ENCODE measurements at regions not wholly inside any gene's neighbourhood (a gene's known extent, or its start where the extent isn't known, plus 50 kb on each side); places are given as distances from the start of the nearest gene placed in this dataset.
"Not testable (repeated sequence)": the region's sequence is repeated elsewhere in the genome, so short reads cannot be mapped to it uniquely, and the experiment has no call there.

- no peak overlapping the region for H3K4me3 ChIP-seq (ENCODE audit: control insufficient read depth in 1 of 2, extremely low read depth in 1 of 2, low read length in 1 of 2)
- H3K4me1 Mint-ChIP-seq: no peaks in the 10 kb centered on the region
- no peaks in the 10 kb centered on the region for H3K36me3 Mint-ChIP-seq
- no peaks in the 10 kb centered on the region for H3K36me3 ChIP-seq (ENCODE audit: control insufficient read depth in 2 of 2, extremely low read depth in 1 of 2, insufficient read depth in 1 of 2, low read length in 1 of 2)
- H3K4me1 ChIP-seq (ENCODE audit: control insufficient read depth in 1 of 2, extremely low read depth in 1 of 2, insufficient read depth in 2 of 2, low read length in 2 of 2): no peaks in the 10 kb centered on the region
- POLR2A ChIA-PET: no interaction called here
- H3K9me3 Mint-ChIP-seq: peaks cover 0 to 8% (median 4%) of the 10 kb centered on the region in 3 donors
- CTCF ChIA-PET: no interaction called here
- no peak overlapping the region for H3K4me3 Mint-ChIP-seq
- no peaks in the 10 kb centered on the region for H3K27me3 ChIP-seq (replicated peaks in 1 of 2; ENCODE audit: control insufficient read depth in 2 of 2, extremely low read depth in 1 of 2, insufficient read depth in 2 of 2, low read length in 1 of 2)
- H3K9me3 ChIP-seq: no peaks in the 10 kb centered on the region
- no peak for DNase-seq
- WGBS (ENCODE audit: insufficient coverage): no CpG with 5 or more reads among the region's 2 CpGs
- no peak overlapping the region for H3K27ac ChIP-seq (ENCODE audit: low read length)
- H3K27ac Mint-ChIP-seq: no peak overlapping the region
- H3K27me3 Mint-ChIP-seq: no peaks in the 10 kb centered on the region
- ATAC-seq (replicated peaks in 1 of 4): no peak
These were observed 133.4 kb upstream of the ABCB5 start for GRCh38 chr7:20482071-20482470.

- no peaks in the 10 kb centered on the region for H3K36me3 Mint-ChIP-seq
- no peaks in the 10 kb centered on the region for H3K27me3 Mint-ChIP-seq
- no peak overlapping the region for H3K27ac ChIP-seq (ENCODE audit: low read length)
- WGBS (ENCODE audit: insufficient coverage): no CpG with 5 or more reads among the region's 1 CpG
- DNase-seq (no peak), ATAC-seq (replicated peaks in 1 of 4) (no peak)
- no peak overlapping the region for H3K4me3 ChIP-seq (ENCODE audit: control insufficient read depth in 1 of 2, extremely low read depth in 1 of 2, low read length in 1 of 2)
- H3K9me3 Mint-ChIP-seq: peaks cover 0 to 28% (median 15%) of the 10 kb centered on the region in 3 donors
- no peaks in the 10 kb centered on the region for H3K4me1 Mint-ChIP-seq
- POLR2A ChIA-PET: no interaction called here
- H3K27me3 ChIP-seq (replicated peaks in 1 of 2; ENCODE audit: control insufficient read depth in 2 of 2, extremely low read depth in 1 of 2, insufficient read depth in 2 of 2, low read length in 1 of 2): no peaks in the 10 kb centered on the region
- CTCF ChIA-PET: no interaction called here
- no peaks in the 10 kb centered on the region for H3K36me3 ChIP-seq (ENCODE audit: control insufficient read depth in 2 of 2, extremely low read depth in 1 of 2, insufficient read depth in 1 of 2, low read length in 1 of 2)
- H3K27ac Mint-ChIP-seq: no peak overlapping the region
- no peaks in the 10 kb centered on the region for H3K4me1 ChIP-seq (ENCODE audit: control insufficient read depth in 1 of 2, extremely low read depth in 1 of 2, insufficient read depth in 2 of 2, low read length in 2 of 2)
- H3K4me3 Mint-ChIP-seq: no peak overlapping the region
- no peaks in the 10 kb centered on the region for H3K9me3 ChIP-seq
These were observed 131.1 kb upstream of the ABCB5 start for GRCh38 chr7:20484356-20484755.

DNA sequence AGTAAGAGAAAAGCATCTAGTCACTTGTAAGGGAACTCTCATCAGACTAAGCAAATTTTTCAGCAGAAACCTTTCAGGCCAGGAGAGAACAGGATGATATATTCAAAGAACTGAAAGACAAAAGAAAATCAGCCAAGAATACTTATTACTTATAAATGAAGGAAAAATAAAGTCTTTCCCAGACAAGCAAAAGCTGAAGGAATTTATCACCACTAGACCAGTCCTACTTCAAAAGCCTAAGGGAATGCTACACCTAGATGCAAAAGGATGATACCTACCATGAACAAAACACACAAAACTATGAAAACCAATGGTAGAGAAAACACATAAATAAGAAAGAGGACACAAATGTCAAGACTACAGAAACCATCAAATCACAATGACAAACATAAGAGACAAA is 126.6 kb upstream of the ABCB5 start:
- ATAC-seq (replicated peaks in 1 of 4): no peak
- peaks cover 8 to 41% (median 15%) of the 10 kb centered on the region in 3 donors for H3K9me3 Mint-ChIP-seq
- no peak overlapping the region for H3K27ac Mint-ChIP-seq
- Histone ChIP-seq H3K9me3 (no peaks in the 10 kb centered on the region), H3K27me3 (replicated peaks in 1 of 2; ENCODE audit: control insufficient read depth in 2 of 2, extremely low read depth in 1 of 2, insufficient read depth in 2 of 2, low read length in 1 of 2) (no peaks in the 10 kb centered on the region), H3K27ac (ENCODE audit: low read length) (no peak overlapping the region), H3K36me3 (ENCODE audit: control insufficient read depth in 2 of 2, extremely low read depth in 1 of 2, insufficient read depth in 1 of 2, low read length in 1 of 2) (no peaks in the 10 kb centered on the region), H3K4me3 (ENCODE audit: control insufficient read depth in 1 of 2, extremely low read depth in 1 of 2, low read length in 1 of 2) (no peak overlapping the region), H3K4me1 (ENCODE audit: control insufficient read depth in 1 of 2, extremely low read depth in 1 of 2, insufficient read depth in 2 of 2, low read length in 2 of 2) (no peaks in the 10 kb centered on the region)
- no peaks in the 10 kb centered on the region for H3K36me3 Mint-ChIP-seq
- no peak overlapping the region for H3K4me3 Mint-ChIP-seq
- no peak for DNase-seq
- no peaks in the 10 kb centered on the region for H3K27me3 Mint-ChIP-seq
- POLR2A ChIA-PET: interaction anchor here in 1 of 2 donors (0.6 kb wide), 1 partner anchor 610 kb away, joined by 3 read pairs; no protein-coding TSS in a partner anchor
- H3K4me1 Mint-ChIP-seq: no peaks in the 10 kb centered on the region
- CTCF ChIA-PET: no interaction called here

DNA sequence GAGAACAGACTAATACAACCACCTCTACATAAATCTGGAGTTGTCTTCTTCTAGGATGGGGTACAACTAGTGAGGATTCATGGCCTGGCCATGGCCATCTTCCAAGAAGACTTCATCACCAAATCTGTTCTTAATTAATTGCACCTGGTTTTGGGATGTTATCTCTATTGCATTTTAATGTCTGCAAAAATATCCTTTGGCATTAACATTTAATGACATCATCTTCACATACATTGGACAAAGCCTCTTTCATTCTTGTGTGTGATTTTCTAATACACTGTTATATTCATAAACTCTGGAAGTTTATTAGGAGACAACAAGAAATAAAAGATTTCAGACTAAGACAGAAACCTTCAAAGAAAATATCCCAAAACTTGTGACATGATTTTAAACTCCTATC is 124.2 kb upstream of the ABCB5 start:
- Mint-ChIP-seq H3K27ac (no peak overlapping the region), H3K27me3 (no peaks in the 10 kb centered on the region), H3K4me1 (no peaks in the 10 kb centered on the region), H3K36me3 (no peaks in the 10 kb centered on the region), H3K4me3 (no peak overlapping the region), H3K9me3 (peaks cover 8 to 43% (median 19%) of the 10 kb centered on the region in 3 donors)
- DNase-seq (no peak), ATAC-seq (replicated peaks in 1 of 4) (no peak)
- H3K4me1 ChIP-seq (ENCODE audit: control insufficient read depth in 1 of 2, extremely low read depth in 1 of 2, insufficient read depth in 2 of 2, low read length in 2 of 2): no peaks in the 10 kb centered on the region
- ChIA-PET POLR2A (no interaction called here), CTCF (no interaction called here)
- H3K9me3 ChIP-seq: no peaks in the 10 kb centered on the region
- no peaks in the 10 kb centered on the region for H3K27me3 ChIP-seq (replicated peaks in 1 of 2; ENCODE audit: control insufficient read depth in 2 of 2, extremely low read depth in 1 of 2, insufficient read depth in 2 of 2, low read length in 1 of 2)
- H3K4me3 ChIP-seq (ENCODE audit: control insufficient read depth in 1 of 2, extremely low read depth in 1 of 2, low read length in 1 of 2): no peak overlapping the region
- no peaks in the 10 kb centered on the region for H3K36me3 ChIP-seq (ENCODE audit: control insufficient read depth in 2 of 2, extremely low read depth in 1 of 2, insufficient read depth in 1 of 2, low read length in 1 of 2)
- H3K27ac ChIP-seq (ENCODE audit: low read length): no peak overlapping the region

DNA sequence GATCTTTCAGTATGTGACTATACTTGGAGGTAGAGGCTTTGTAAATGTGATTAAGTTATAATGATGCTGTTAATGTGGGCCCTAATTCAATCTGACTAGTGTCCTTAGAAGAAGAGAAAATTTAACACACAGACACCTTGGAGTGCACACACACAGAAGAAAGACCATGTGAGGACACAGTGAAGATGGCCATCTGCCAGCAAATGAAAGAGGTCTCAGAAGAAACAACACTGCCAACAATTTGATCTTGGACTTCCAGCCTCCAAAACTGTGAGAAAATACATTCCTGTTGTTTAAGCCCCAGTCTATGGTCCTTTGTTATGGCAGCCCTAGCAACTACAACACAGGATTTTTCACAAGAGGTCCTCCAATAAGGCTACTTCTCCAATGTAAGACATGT is 120.9 kb upstream of the ABCB5 start:
- no peaks in the 10 kb centered on the region for H3K36me3 Mint-ChIP-seq
- H3K36me3 ChIP-seq (ENCODE audit: control insufficient read depth in 2 of 2, extremely low read depth in 1 of 2, insufficient read depth in 1 of 2, low read length in 1 of 2): no peaks in the 10 kb centered on the region
- peaks cover 14 to 36% (median 22%) of the 10 kb centered on the region in 3 donors for H3K9me3 Mint-ChIP-seq
- ATAC-seq (replicated peaks in 1 of 4) (no peak), DNase-seq (no peak)
- H3K4me1 Mint-ChIP-seq: no peaks in the 10 kb centered on the region
- H3K27ac ChIP-seq (ENCODE audit: low read length): no peak overlapping the region
- no peak overlapping the region for H3K4me3 Mint-ChIP-seq
- H3K9me3 ChIP-seq: no peaks in the 10 kb centered on the region
- ChIA-PET CTCF (no interaction called here), POLR2A (no interaction called here)
- H3K4me1 ChIP-seq (ENCODE audit: control insufficient read depth in 1 of 2, extremely low read depth in 1 of 2, insufficient read depth in 2 of 2, low read length in 2 of 2): no peaks in the 10 kb centered on the region
- H3K4me3 ChIP-seq (ENCODE audit: control insufficient read depth in 1 of 2, extremely low read depth in 1 of 2, low read length in 1 of 2): no peak overlapping the region
- no peaks in the 10 kb centered on the region for H3K27me3 ChIP-seq (replicated peaks in 1 of 2; ENCODE audit: control insufficient read depth in 2 of 2, extremely low read depth in 1 of 2, insufficient read depth in 2 of 2, low read length in 1 of 2)
- no peaks in the 10 kb centered on the region for H3K27me3 Mint-ChIP-seq
- H3K27ac Mint-ChIP-seq: no peak overlapping the region

- POLR2A ChIA-PET; CTCF ChIA-PET; H3K27me3 Mint-ChIP-seq; H3K27me3 ChIP-seq (replicated peaks in 1 of 2; ENCODE audit: control insufficient read depth in 2 of 2, extremely low read depth in 1 of 2, insufficient read depth in 2 of 2, low read length in 1 of 2); H3K36me3 Mint-ChIP-seq; H3K4me3 Mint-ChIP-seq; H3K4me1 ChIP-seq (ENCODE audit: control insufficient read depth in 1 of 2, extremely low read depth in 1 of 2, insufficient read depth in 2 of 2, low read length in 2 of 2); H3K4me3 ChIP-seq (ENCODE audit: control insufficient read depth in 1 of 2, extremely low read depth in 1 of 2, low read length in 1 of 2); DNase-seq; H3K36me3 ChIP-seq (ENCODE audit: control insufficient read depth in 2 of 2, extremely low read depth in 1 of 2, insufficient read depth in 1 of 2, low read length in 1 of 2); H3K27ac ChIP-seq (ENCODE audit: low read length); ATAC-seq (replicated peaks in 1 of 4); H3K9me3 ChIP-seq; H3K4me1 Mint-ChIP-seq; H3K27ac Mint-ChIP-seq: not testable (repeated sequence)
- WGBS (ENCODE audit: insufficient coverage): no CpG with 5 or more reads among the region's 3 CpGs
- peaks cover 15 to 39% (median 29%) of the 10 kb centered on the region in 3 donors for H3K9me3 Mint-ChIP-seq
These were observed 114.0 kb upstream of the ABCB5 start for GRCh38 chr7:20501473-20501872.

- ATAC-seq (replicated peaks in 1 of 4) (no peak), DNase-seq (no peak)
- Mint-ChIP-seq H3K4me3 (no peak overlapping the region), H3K9me3 (peaks cover 8 to 29% (median 17%) of the 10 kb centered on the region in 3 donors), H3K4me1 (no peaks in the 10 kb centered on the region), H3K27ac (no peak overlapping the region), H3K36me3 (no peaks in the 10 kb centered on the region), H3K27me3 (no peaks in the 10 kb centered on the region)
- no peaks in the 10 kb centered on the region for H3K36me3 ChIP-seq (ENCODE audit: control insufficient read depth in 2 of 2, extremely low read depth in 1 of 2, insufficient read depth in 1 of 2, low read length in 1 of 2)
- ChIA-PET CTCF (no interaction called here), POLR2A (interaction anchor here in 1 of 2 donors (0.7 kb wide), 1 partner anchor 941 kb away, joined by 16 read pairs; no protein-coding TSS in a partner anchor)
- H3K27me3 ChIP-seq (replicated peaks in 1 of 2; ENCODE audit: control insufficient read depth in 2 of 2, extremely low read depth in 1 of 2, insufficient read depth in 2 of 2, low read length in 1 of 2): no peaks in the 10 kb centered on the region
- no CpG with 5 or more reads among the region's 3 CpGs for WGBS (ENCODE audit: insufficient coverage)
- no peak overlapping the region for H3K4me3 ChIP-seq (ENCODE audit: control insufficient read depth in 1 of 2, extremely low read depth in 1 of 2, low read length in 1 of 2)
- no peak overlapping the region for H3K27ac ChIP-seq (ENCODE audit: low read length)
- no peaks in the 10 kb centered on the region for H3K9me3 ChIP-seq
- no peaks in the 10 kb centered on the region for H3K4me1 ChIP-seq (ENCODE audit: control insufficient read depth in 1 of 2, extremely low read depth in 1 of 2, insufficient read depth in 2 of 2, low read length in 2 of 2)
These were observed 112.1 kb upstream of the ABCB5 start for GRCh38 chr7:20503278-20503950.
